ENCODE measurements at regions not wholly inside any gene's neighbourhood (a gene's known extent, or its start where the extent isn't known, plus 50 kb on each side); places are given as distances from the start of the nearest gene placed in this dataset.

DNA sequence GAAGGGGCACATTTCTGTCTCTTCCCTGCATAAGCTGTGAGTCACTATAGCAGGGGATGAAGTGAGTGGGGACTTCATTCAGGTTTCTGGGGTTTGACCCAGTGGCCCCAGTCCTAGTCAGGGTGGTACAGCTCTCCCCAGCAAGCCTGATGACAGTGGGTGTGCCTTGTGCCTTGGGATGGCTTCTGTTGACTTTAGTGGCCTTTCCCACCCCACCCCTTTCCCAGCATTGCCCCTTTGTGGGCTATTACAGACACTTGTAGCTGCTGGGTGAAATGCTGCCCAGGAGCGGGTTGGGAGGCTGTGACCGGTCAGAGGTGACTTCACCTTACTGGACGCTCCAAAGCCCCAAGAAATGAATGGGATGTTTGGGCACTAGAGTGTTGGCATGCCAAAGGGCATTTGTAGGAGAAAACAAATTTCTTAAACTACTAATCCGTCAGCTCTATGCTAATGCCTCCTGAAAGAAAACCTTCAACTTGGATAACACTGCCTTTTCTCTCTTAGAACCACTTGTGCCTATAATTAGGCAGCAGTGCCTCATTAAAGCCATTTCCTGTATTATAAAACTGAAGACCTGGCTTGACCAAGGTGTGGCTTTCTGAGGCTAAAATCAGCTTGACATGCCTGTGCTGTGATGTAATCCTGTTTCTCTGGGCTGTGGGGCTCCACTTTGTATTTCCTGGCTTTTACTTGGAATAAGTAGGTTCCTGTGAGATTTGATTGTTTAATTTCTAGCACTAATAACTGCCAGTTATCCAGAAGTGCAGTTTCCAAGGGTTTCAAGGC, 119.0 kb upstream of the SLC25A48 start:
- H3K4me3 ChIP-seq (ENCODE audit: low read depth, low read length) = no peak overlapping the region
- no peak for DNase-seq (ENCODE audit: low read depth)
- TF ChIP-seq, protein P1, sequence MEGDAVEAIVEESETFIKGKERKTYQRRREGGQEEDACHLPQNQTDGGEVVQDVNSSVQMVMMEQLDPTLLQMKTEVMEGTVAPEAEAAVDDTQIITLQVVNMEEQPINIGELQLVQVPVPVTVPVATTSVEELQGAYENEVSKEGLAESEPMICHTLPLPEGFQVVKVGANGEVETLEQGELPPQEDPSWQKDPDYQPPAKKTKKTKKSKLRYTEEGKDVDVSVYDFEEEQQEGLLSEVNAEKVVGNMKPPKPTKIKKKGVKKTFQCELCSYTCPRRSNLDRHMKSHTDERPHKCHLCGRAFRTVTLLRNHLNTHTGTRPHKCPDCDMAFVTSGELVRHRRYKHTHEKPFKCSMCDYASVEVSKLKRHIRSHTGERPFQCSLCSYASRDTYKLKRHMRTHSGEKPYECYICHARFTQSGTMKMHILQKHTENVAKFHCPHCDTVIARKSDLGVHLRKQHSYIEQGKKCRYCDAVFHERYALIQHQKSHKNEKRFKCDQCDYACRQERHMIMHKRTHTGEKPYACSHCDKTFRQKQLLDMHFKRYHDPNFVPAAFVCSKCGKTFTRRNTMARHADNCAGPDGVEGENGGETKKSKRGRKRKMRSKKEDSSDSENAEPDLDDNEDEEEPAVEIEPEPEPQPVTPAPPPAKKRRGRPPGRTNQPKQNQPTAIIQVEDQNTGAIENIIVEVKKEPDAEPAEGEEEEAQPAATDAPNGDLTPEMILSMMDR (IDR thresholded peaks at IDR 0.05; ENCODE audit: insufficient read depth, low read length) = no peak

DNA sequence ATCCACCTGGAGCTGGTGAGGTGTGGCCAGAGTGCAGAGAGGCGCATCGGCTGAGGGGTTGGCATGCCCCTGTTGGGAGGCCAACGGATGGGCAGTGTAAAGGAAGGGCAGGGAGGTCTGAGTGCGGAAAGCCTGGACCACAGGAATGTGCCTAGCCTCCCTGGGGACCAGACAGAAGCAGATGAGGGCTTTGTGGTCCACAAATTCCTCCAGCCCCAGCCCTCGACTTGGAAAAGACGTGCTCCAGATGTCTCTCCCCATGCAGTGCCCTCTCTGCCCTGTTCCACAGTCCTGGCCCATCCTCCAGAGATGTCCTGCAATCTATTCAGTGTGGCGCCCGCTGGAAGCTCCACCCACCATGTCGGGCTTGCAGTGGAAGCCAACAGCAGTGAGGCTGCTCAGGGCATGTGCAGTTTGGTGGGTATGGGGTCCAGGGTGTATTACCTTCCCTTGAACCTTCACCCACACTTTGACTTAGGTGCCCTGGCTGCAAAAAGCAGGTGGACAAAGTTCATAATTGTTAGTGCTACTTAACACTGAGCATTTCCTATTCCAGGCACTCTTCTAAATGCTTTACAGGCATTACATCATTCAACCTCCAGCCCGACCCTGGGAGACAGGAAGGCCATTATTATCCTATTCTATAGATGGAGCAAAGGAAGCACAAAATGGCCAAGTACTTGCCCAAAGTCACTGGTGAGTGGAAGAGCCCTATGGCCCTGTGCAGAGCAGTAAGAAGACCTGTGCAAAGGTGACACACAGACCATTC, 120.2 kb upstream of the SLC25A48 start:
- TF ChIP-seq, protein P1 (IDR thresholded peaks at IDR 0.05; ENCODE audit: insufficient read depth, low read length) = no peak
- no peak for DNase-seq (ENCODE audit: low read depth)
- H3K4me3 ChIP-seq (ENCODE audit: low read depth, low read length) = no peak overlapping the region

DNA sequence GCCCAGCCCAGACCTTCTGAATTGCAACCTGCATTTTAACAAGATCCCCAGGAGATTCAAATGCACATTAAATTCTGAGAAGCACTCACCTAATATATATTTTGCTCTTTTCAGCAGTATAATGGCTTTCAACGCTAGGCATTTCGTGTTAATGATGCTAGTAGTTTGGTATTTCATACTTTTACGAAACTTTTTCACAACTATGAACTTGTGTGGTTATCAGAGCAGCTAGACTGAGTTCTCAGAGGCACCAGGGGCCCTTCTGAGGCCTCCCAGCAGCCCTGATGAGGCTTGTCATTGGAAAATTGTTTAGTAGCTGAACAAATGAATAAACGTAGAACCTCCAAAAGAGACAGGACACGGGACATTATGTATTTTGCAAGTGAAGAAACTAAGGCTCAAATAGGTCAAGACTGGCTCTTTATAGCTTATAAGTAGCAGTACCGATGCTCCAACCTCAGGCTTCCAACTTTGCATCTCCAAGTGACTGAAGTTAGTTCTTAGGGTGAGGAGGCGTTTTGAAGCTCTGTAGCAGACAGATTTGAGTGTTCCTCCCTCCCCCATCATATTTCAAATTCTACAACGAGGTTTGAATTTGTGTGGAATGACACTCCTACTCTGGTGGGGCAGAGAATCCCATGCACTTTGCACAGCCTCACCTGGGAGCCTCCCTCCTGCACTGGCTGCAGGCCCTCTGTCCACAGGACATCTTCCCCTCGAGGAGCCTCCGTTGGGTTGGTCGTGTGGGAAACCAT, 121.1 kb upstream of the SLC25A48 start:
- TF ChIP-seq, protein P1 (IDR thresholded peaks at IDR 0.05; ENCODE audit: insufficient read depth, low read length) = no peak
- no peak for DNase-seq (ENCODE audit: low read depth)
- H3K4me3 ChIP-seq (ENCODE audit: low read depth, low read length) = no peak overlapping the region

DNA sequence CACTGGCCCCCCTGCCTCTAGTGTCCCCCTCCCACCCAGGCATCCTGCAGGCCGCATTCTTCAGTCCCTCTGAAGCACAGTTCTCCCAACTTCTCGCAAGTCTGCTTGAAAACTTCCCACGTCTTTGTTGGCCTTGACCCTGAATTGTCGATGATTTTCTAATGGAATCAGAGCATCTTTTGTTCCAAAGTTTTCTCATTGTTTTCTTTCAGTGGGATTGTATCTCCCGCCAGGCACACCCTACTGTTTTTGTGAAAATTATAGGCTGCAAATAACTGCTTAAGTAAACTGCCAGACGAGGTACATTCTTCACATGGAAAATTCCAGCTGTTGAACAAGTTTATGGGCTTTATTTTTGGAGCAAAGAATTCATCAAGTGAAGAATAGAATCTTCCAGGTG, 122.6 kb upstream of the SLC25A48 start:
- TF ChIP-seq, protein P1 (IDR thresholded peaks at IDR 0.05; ENCODE audit: insufficient read depth, low read length) = no peak
- no peak for DNase-seq (ENCODE audit: low read depth)
- H3K4me3 ChIP-seq (ENCODE audit: low read depth, low read length) = no peak overlapping the region

DNA sequence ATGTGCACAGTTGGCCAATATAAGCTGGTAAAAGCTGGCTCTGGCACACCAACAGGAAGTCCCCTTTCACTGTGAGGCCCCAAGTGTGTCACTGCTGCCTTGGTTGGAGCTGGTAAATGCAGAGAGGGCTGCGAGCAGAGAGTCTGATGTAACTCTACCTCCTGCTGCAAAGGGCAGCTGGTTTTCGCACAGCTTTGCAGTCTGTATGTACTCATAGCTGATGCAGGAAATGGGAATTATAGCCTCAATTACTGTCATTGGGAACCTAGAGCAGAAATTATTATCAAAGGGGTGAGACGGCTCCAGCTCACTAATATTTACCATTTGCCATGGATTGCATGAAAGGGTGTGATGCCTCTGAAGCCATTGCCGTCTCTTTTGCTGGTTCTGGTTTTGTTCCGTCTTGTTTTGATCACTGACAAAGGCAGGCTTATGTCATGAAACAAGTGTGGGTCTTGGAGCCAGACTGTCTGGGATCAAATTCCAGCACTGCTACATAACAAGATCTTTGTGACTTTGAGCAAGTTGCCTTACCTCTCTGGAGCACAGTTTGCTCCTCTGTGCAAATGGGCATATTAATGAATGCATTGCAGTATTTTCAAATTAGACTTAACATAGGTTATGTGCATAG, 124.3 kb upstream of the SLC25A48 start:
- no peak for DNase-seq (ENCODE audit: low read depth)
- H3K4me3 ChIP-seq (ENCODE audit: low read depth, low read length) = no peak overlapping the region
- TF ChIP-seq, protein P1 (IDR thresholded peaks at IDR 0.05; ENCODE audit: insufficient read depth, low read length) = no peak

DNA sequence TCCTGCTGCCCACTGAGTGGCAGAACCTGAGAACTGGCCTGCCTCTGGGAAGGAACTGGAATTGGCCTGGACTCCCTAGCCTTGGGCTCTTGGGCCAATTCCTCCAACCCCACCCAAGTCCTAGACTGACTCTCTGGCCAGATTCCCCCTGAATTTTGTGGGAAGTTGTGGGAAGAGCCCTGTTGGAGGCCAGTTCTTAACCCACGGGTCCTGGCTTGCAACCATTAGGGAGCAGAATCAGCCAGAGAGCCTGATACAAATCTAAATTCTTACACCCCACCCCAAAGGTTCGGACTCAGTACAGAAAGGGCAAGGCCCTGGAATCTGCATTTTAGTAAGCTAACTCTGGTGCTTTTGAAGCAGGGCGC, 125.3 kb upstream of the SLC25A48 start:
- TF ChIP-seq, protein P1 (IDR thresholded peaks at IDR 0.05; ENCODE audit: insufficient read depth, low read length) = no peak
- DNase-seq (ENCODE audit: low read depth) = no peak
- no peak overlapping the region for H3K4me3 ChIP-seq (ENCODE audit: low read depth, low read length)
